Hepatocyte (in vitro differentiated cells): ENCODE measurements at regions not wholly inside any gene's neighbourhood (a gene's known extent, or its start where the extent isn't known, plus 50 kb on each side); places are given as distances from the start of the nearest gene placed in this dataset.

Experiments
- EZH2 ChIP-seq: fragments of 200-600 bp; sonication (generic); IDR thresholded peaks from 2 replicates; pipeline ENCODE4 v1.6.1; 2016; ENCODE audit warnings: antibody characterized with exemption, mild to moderate bottlenecking, borderline replicate concordance
- TF ChIP-seq, protein P1 (sequence below): fragments of 200-600 bp; sonication (generic); IDR thresholded peaks from 2 replicates; pipeline ENCODE4 v1.5.1; 2016; ENCODE audit warnings: antibody characterized with exemption, mild to moderate bottlenecking; ENCODE audit not compliant: poor library complexity

DNA sequence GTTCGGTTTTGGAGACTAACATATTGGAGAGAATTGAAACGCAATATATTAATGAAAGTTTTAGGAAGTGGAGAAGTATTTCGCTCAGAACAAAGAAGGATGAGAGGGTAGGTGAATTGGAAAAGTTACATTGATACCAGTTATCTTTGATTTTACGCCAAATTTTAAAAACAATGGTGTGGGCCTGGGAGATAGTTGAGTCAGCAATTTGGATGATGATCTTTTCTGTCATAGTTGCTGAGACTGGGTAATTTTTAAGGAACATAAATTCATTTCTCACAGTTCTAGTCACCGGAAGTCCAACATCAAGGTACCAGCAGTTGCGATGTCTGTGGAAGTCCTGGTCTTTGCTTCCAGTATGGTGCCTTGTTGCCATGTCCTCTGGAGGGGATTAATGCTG lies 644.8 kb upstream of the LCORL start:
- TF ChIP-seq, protein P1, sequence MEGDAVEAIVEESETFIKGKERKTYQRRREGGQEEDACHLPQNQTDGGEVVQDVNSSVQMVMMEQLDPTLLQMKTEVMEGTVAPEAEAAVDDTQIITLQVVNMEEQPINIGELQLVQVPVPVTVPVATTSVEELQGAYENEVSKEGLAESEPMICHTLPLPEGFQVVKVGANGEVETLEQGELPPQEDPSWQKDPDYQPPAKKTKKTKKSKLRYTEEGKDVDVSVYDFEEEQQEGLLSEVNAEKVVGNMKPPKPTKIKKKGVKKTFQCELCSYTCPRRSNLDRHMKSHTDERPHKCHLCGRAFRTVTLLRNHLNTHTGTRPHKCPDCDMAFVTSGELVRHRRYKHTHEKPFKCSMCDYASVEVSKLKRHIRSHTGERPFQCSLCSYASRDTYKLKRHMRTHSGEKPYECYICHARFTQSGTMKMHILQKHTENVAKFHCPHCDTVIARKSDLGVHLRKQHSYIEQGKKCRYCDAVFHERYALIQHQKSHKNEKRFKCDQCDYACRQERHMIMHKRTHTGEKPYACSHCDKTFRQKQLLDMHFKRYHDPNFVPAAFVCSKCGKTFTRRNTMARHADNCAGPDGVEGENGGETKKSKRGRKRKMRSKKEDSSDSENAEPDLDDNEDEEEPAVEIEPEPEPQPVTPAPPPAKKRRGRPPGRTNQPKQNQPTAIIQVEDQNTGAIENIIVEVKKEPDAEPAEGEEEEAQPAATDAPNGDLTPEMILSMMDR = no peak
- no peak for TF ChIP-seq EZH2
